Caco-2 (cell line): ENCODE measurements at regions not wholly inside any gene's neighbourhood (a gene's known extent, or its start where the extent isn't known, plus 50 kb on each side); places are given as distances from the start of the nearest gene placed in this dataset.
"Not testable (repeated sequence)": the region's sequence is repeated elsewhere in the genome, so short reads cannot be mapped to it uniquely, and the experiment has no call there.

Source experiments
- BruUV-seq: library from RNA; stranded (reverse); fragments of 400-500 nt; replicated peaks from 2 replicates; lab custom pipeline; 2021; lab: Mats Ljungman, UMichigan
- CTCF ChIA-PET: fragments of 300-600 bp; sonication (Branson Sonifier 250); formaldehyde crosslinking; loops from one replicate; lab custom pipeline; 2022; ENCODE audit warnings: antibody characterized with exemption; lab: Charles Lee
- POLR2A ChIA-PET: fragments of 300-600 bp; sonication (Branson Sonifier 250); formaldehyde crosslinking; loops from one replicate; lab custom pipeline; 2022; ENCODE audit warnings: antibody characterized with exemption; lab: Charles Lee
- DNase-seq, 2 experiments: peaks; one replicate each; pipeline versions ENCODE4 v3.0.0 to v3.0.0-alpha.2; 2020 to 2022
- H3K27me3 ChIP-seq: replicated peaks from 2 replicates; pipeline ENCODE4 v1.6.0; 2011; ENCODE audit warnings: low read length; ENCODE audit not compliant: control insufficient read depth, insufficient read depth
- H3K36me3 ChIP-seq: 2 replicates; pipeline ENCODE4 v1.5.1; 2011; ENCODE audit warnings: low read length; ENCODE audit not compliant: control insufficient read depth, insufficient read depth
- H3K4me1 ChIP-seq: fragments of 250-450 bp; sonication (Bioruptor Pico); 2 replicates; pipeline ENCODE4 v1.5.1; 2020; ENCODE audit warnings: mild to moderate bottlenecking
- H3K4me3 ChIP-seq: 2 replicates; pipeline ENCODE4 v1.5.1; 2011; ENCODE audit warnings: low read depth, mild to moderate bottlenecking, control low read depth, low read length
- H3K9me3 ChIP-seq: fragments of 250-450 bp; sonication (Bioruptor Pico); 2 replicates; pipeline ENCODE4 v1.5.1; 2020; ENCODE audit warnings: mild to moderate bottlenecking, moderate library complexity
- H3K27ac Mint-ChIP-seq: one replicate; pipeline ENCODE4 v1.8.0; 2022; ENCODE audit warnings: mixed read lengths; ENCODE audit not compliant: unreplicated experiment
- H3K27me3 Mint-ChIP-seq: one replicate; pipeline ENCODE4 v1.8.0; 2022; ENCODE audit warnings: mixed read lengths; ENCODE audit not compliant: insufficient read depth, unreplicated experiment
- H3K36me3 Mint-ChIP-seq: one replicate; pipeline ENCODE4 v1.8.0; 2022; ENCODE audit warnings: mild to moderate bottlenecking, mixed read lengths; ENCODE audit not compliant: insufficient read depth, unreplicated experiment
- H3K4me1 Mint-ChIP-seq: one replicate; pipeline ENCODE4 v1.8.0; 2022; ENCODE audit warnings: low read depth, mixed read lengths; ENCODE audit not compliant: unreplicated experiment
- H3K4me3 Mint-ChIP-seq: one replicate; pipeline ENCODE4 v1.8.0; 2022; ENCODE audit warnings: mild to moderate bottlenecking, moderate library complexity, mixed read lengths; ENCODE audit not compliant: unreplicated experiment
- H3K9me3 Mint-ChIP-seq: one replicate; pipeline ENCODE4 v1.8.0; 2022; ENCODE audit warnings: mixed read lengths; ENCODE audit not compliant: unreplicated experiment
- CTCF ChIP-seq, 2 experiments: fragments of 200-600 bp in 1 of 2; IDR thresholded peaks; 1 replicate in 1 of 2; 2 replicates in 1 of 2; pipeline versions ENCODE4 v1.5.1 to v1.8.0; 2011 to 2022; ENCODE audit warnings: antibody characterized with exemption in 1 of 2, control low read depth in 1 of 2, inconsistent platforms in 1 of 2, low read depth in 1 of 2, low read length in 1 of 2, mild to moderate bottlenecking in 1 of 2, moderate library complexity in 1 of 2; ENCODE audit not compliant: insufficient read depth in 1 of 2, severe bottlenecking in 1 of 2, unreplicated experiment in 1 of 2
- intact Hi-C: fragments of 100-400 bp; cut with micrococcal nuclease; formaldehyde crosslinking; loops from one replicate; pipeline ENCODE4 v1.10.0; 2022; ENCODE audit not compliant: unreplicated experiment

DNA sequence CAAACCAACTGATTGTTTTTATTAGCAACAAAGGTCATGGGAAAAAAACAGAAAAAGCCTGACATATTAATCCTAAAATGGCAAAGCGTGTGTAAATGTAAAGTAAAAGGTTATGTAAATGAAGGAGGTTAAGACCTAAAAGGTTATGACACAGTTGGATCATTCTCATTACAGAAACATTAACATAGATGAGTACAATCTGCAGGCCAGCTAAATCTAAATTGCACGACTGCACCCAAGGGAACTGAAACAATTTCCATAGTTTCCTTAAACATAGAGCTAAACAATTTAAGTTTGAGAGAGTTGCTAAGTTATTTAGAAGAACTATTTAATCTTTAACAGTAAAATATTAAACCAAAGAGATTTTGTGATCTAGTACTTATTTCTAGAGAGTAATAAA lies 151.6 kb upstream of the UBE2E3 start:
- Mint-ChIP-seq H3K9me3 (peaks cover 6% of the 10 kb centered on the region), H3K27me3 (peaks cover 6% of the 10 kb centered on the region), H3K36me3 (peaks cover 4% of the 10 kb centered on the region), H3K4me1 (no peaks in the 10 kb centered on the region), H3K27ac (no peak overlapping the region), H3K4me3 (no peak overlapping the region)
- intact Hi-C loops: no loop called here
- DNase-seq: no peak
- CTCF ChIA-PET: no interaction called here
- Histone ChIP-seq H3K4me3 (no peak overlapping the region), H3K9me3 (no peaks in the 10 kb centered on the region; the same call in 1 of the 2 replicates), H3K36me3 (no peaks in the 10 kb centered on the region), H3K4me1 (no peaks in the 10 kb centered on the region), H3K27me3 (no peaks in the 10 kb centered on the region)
- no TSS peak for BruUV-seq
- TF ChIP-seq CTCF (IDR thresholded peaks at IDR 0.05; ENCODE audit: insufficient read depth in 1 of 2, low read depth in 1 of 2, low read length in 1 of 2, severe bottlenecking in 1 of 2, unreplicated experiment in 1 of 2): no peak
- POLR2A ChIA-PET: no interaction called here

DNA sequence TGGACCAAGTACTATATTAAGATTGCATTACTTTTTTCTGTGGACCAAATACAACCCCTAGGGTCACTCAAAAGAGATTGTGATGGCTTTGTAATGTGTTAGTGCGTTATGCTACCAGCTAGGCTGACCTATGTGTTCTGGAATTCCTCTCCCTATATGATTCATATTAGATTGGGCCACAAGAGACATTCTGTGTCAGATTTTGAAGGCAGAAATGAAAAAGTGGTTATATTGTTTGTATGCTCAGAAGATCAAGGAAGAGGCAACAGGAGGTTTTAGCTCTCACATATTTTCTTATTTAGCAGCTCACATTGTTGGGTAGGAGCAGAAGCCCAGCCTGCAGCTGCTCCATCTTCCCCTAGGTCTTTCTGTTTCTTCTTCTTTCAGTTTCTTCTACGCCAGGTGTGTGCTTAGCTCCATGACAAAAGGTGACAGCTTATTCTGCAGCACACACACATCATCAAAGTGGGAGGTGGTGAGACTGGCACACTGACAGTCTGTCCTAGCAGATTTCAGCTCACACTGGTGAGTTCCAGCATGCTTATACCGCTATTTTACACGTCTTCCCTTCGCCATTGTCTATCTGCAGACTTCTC lies 156.8 kb upstream of the UBE2E3 start:
- intact Hi-C loops: no loop called here
- H3K27me3 Mint-ChIP-seq: peaks cover 6% of the 10 kb centered on the region
- no peak overlapping the region for H3K27ac Mint-ChIP-seq
- no peak for TF ChIP-seq CTCF (IDR thresholded peaks at IDR 0.05; ENCODE audit: insufficient read depth in 1 of 2, low read depth in 1 of 2, low read length in 1 of 2, severe bottlenecking in 1 of 2, unreplicated experiment in 1 of 2)
- H3K4me3 Mint-ChIP-seq: no peak overlapping the region
- no peak for DNase-seq
- Histone ChIP-seq H3K4me3 (no peak overlapping the region), H3K4me1 (no peaks in the 10 kb centered on the region), H3K27me3 (no peaks in the 10 kb centered on the region), H3K36me3 (no peaks in the 10 kb centered on the region), H3K9me3 (no peaks in the 10 kb centered on the region; the same call in 1 of the 2 replicates)
- peaks cover 4% of the 10 kb centered on the region for H3K36me3 Mint-ChIP-seq
- BruUV-seq: no TSS peak
- H3K9me3 Mint-ChIP-seq: no peaks in the 10 kb centered on the region
- H3K4me1 Mint-ChIP-seq: no peaks in the 10 kb centered on the region
- ChIA-PET POLR2A (no interaction called here), CTCF (no interaction called here)

GRCh38 chr2:180819106-180819505 lies 161.3 kb upstream of the UBE2E3 start:
- no peaks in the 10 kb centered on the region for H3K27me3 ChIP-seq
- ChIA-PET CTCF (no interaction called here), POLR2A (no interaction called here)
- H3K27me3 Mint-ChIP-seq: peaks cover 6% of the 10 kb centered on the region
- no peaks in the 10 kb centered on the region for H3K4me1 Mint-ChIP-seq
- no peaks in the 10 kb centered on the region for H3K36me3 ChIP-seq
- H3K9me3 Mint-ChIP-seq: no peaks in the 10 kb centered on the region
- H3K4me3 ChIP-seq: no peak overlapping the region
- TF ChIP-seq CTCF (IDR thresholded peaks at IDR 0.05; ENCODE audit: insufficient read depth in 1 of 2, low read depth in 1 of 2, low read length in 1 of 2, severe bottlenecking in 1 of 2, unreplicated experiment in 1 of 2): no peak
- no peaks in the 10 kb centered on the region for H3K36me3 Mint-ChIP-seq
- intact Hi-C loops: no loop called here
- no TSS peak for BruUV-seq
- no peak overlapping the region for H3K4me3 Mint-ChIP-seq
- no peak for DNase-seq
- no peak overlapping the region for H3K27ac Mint-ChIP-seq
- no peaks in the 10 kb centered on the region for H3K9me3 ChIP-seq
- H3K4me1 ChIP-seq: no peaks in the 10 kb centered on the region

DNA sequence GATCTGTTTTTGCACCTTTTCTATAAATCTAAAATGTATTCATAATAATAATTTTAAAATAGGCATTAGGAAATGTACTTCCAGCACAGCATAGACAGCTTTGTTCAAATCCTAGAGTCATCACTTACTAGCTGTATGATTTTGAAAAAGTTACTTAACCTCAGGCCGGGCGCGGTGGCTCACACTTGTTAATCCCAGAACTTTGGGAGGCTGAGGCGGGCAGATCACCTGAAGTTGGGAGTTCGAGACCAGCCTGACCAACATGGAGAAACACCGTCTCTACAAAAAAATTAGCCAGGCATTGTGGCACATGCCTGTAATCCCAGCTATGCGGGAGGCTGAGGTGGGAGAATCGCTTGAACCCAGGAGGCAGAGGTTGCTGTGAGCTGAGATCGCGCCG lies 161.7 kb upstream of the UBE2E3 start:
- DNase-seq, H3K36me3 Mint-ChIP-seq, H3K27ac Mint-ChIP-seq, CTCF ChIA-PET, intact Hi-C loops, H3K4me3 Mint-ChIP-seq, H3K9me3 Mint-ChIP-seq, POLR2A ChIA-PET, H3K4me3 ChIP-seq, BruUV-seq, H3K27me3 ChIP-seq, H3K9me3 ChIP-seq, H3K4me1 ChIP-seq, H3K27me3 Mint-ChIP-seq, H3K4me1 Mint-ChIP-seq, H3K36me3 ChIP-seq: not testable (repeated sequence)
